DMS53 (cell line): ENCODE measurements at regions not wholly inside any gene's neighbourhood (a gene's known extent, or its start where the extent isn't known, plus 50 kb on each side); places are given as distances from the start of the nearest gene placed in this dataset.

Experiments
- DNase-seq: peaks from one replicate; lab custom pipeline; 2025; lab: John Stamatoyannopoulos, UW

GRCh38 chr6:166842607-166843006 lies 113.7 kb downstream of the RNASET2 start:
- no peak for DNase-seq

DNA sequence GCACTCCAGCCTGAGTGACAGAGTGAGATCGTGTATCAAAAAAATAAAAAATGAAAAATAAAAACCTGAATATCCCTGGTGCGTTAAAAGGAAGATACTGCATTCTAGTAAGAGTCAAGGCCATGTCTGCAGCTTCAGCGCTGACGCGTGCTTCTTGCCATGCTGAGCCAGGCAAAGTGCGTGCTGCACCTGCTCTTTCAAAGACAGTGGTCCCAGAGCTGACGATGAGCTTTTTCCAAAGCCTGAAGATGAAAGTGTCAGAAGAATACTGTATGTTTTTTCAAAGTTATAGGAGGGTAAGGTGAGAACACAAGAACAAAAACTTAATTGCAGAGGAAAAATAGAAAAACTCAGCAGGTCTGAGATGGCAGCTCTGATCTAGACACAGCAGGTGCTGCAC lies 115.1 kb downstream of the RNASET2 start:
- DNase-seq: no peak

DNA sequence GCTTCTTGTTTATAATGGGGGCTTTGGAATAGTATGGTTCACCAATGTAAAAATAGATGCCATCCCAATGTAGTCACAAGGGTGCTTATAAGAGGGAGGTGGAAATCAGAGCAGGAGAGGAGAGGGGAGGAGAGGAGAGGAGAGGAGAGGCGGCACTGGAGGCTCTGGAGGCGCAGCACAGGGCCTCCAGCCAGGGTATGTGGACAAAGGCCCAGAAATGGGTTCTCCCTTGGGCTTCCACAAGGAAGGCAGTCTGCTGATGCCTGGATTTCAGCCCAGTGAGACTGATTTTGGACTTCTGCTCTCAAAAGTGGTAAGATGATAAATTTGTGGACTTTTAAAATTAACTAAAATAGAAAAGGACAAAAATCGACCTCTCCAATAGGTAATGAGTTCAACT lies 116.8 kb downstream of the RNASET2 start:
- DNase-seq: no peak

GRCh38 chr6:166838987-166839386 lies 117.4 kb downstream of the RNASET2 start:
- DNase-seq: no peak

- no peak for DNase-seq
Observed at GRCh38 chr6:166836785-166837718, 119.3 kb downstream of the RNASET2 start.

DNA sequence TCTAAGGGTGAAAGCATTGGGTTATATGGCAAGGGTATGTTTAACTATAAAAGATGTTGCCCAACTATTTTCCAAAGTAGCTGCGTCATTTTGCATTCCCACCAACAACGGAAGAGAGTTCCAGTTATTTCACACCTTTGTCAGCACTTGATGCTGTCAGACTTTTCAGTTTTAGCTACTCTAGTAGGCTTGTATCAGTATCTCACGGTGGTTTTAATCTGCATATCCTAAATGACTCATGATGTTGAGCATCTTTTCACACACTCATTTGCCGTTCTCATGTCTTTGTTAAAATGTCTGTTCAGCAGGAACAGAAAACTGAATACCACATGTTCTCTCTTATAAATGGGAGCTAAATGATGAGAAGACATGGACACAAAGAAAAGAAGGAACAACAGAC lies 122.3 kb downstream of the RNASET2 start:
- no peak for DNase-seq

GRCh38 chr6:166830891-166831363 lies 125.4 kb downstream of the RNASET2 start:
- no peak for DNase-seq

- DNase-seq: no peak
Observed at GRCh38 chr6:166830185-166830890, 126.0 kb downstream of the RNASET2 start.

- no peak for DNase-seq
Observed at GRCh38 chr6:166826264-166826663, 130.1 kb downstream of the RNASET2 start.

DNA sequence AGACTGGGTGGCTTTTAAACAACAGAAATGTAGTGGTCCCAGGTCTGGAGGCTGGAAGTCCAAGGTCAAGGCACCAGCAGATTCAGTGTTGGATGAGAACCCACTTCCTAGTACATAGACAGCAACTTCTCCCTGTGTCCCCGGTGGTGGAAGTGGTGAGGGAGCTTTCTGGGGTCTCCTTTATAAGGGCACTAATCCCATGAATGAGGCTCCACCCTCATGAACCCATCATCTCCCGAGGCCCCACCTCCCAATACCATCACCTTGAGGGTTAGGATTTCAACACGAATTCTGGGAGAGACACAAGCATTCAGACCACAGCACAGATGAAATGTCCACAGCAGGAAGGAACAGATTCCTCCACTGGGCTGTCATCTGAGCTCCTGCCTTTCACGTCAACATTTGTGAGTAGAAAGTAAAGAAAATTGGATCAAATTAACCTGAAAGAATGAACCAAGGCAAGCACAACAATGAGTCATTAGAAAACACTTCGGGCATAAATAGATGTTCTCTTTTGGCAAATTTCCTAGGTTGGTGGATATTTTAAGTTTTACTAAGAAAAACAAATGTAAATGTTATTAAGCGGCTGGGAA lies 130.7 kb downstream of the RNASET2 start:
- no peak for DNase-seq

- no peak for DNase-seq
Observed at GRCh38 chr6:166824880-166825250, 131.5 kb downstream of the RNASET2 start.

- no peak for DNase-seq
Observed at GRCh38 chr6:166824146-166824879, 132.0 kb downstream of the RNASET2 start.

DNA sequence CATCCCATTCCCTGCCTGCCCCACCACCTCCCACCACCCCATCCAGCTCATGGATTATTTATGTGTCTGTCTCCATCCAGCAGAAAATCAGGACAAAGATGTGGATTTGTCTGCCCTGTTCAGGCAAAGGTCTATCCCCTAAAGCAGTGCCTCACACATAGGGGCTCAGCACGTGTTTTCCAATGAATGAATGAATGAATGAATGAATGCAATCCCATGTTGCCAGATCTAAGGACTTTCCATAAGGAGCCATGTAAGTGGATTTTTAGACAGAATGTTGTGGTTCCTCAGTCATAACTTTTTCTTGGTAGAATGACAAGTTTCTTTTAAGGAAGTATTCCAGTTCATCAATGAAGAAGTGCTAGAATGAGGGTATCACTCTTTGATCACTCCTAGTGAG lies 133.7 kb downstream of the RNASET2 start:
- DNase-seq: no peak

GRCh38 chr6:166820483-166820882 lies 135.9 kb downstream of the RNASET2 start:
- no peak for DNase-seq

DNA sequence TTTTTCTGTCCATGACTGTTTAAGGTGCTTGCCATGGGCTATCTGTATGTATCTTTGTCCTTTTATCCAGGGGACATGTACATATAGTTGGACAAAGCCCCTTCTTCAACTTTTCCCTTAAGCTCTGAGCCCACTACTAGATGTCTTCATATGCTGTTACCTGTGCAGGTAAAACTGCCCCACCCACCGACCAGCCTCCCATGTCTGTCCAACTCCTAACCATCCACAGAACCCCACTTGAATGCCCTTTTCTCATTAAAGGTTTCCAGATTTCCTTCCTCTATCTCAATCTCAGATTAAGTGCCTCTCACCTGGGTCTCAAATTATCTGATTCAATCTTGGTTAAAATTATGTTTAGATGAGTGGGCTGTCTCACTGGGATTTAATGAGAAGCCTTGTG lies 136.3 kb downstream of the RNASET2 start:
- DNase-seq: no peak

DNA sequence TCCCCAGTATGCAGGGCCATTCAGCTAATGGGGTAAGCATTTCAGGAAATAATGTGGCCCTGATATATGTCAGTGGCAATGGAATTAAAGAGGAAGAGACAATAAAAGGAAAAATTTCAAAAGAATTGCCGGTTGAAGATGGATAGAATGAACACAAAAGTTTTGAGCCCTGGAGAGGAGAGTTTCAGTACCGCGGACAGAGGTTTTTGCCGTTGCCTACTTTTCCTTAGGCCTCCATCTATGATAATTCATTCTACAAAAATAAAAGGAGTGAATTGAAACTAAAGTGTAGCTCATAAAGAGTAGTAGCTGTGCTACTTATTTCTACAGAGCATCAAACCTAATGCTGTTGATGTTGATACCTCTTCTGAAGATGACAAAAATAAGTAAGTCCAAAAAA lies 140.7 kb downstream of the RNASET2 start:
- no peak for DNase-seq

DNA sequence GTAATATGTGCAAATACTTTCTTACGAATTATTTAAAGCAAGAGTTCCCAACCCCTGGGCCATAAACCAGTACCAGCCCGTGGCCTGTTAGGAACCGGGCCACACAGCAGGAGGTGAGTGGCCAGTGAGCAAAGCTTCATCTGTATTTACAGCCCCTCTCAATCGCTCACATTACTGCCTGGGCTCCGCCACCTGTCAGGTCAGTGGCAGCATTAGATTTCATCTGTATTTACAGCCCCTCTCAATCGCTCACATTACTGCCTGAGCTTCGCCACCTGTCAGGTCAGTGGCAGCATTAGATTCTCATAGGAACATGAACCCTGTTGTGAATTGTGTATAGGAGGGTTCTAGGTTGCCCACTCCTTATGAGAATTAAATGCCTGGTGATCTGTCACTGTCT lies 142.0 kb downstream of the RNASET2 start:
- DNase-seq: no peak

DNA sequence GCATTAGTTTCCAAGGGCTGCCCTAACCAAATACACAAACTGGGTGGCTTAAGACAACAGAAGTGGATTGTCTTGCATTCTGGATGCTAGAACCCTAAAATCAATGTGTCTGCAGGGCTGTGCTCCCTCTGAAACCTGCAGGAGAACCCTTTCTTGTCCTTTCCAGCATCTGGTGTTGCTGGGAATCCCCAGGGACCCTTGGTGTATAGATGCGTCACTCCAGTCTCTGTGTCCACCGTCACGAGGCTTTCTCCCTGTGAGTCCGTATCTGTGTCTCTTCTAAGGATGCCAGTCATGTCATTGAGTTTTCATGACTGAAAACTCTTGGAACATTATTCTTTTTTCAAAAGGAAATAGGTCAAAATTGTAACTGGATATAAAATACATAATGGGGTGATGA lies 142.9 kb downstream of the RNASET2 start:
- DNase-seq: no peak

GRCh38 chr6:166810864-166811263 lies 145.5 kb downstream of the RNASET2 start:
- DNase-seq: no peak

GRCh38 chr6:166809721-166810120 lies 146.6 kb downstream of the RNASET2 start:
- DNase-seq: no peak

GRCh38 chr6:166806962-166807757 lies 149.2 kb downstream of the RNASET2 start:
- no peak for DNase-seq
